GM12874 (cell line): ENCODE measurements at regions not wholly inside any gene's neighbourhood (a gene's known extent, or its start where the extent isn't known, plus 50 kb on each side); places are given as distances from the start of the nearest gene placed in this dataset.

ENCODE experiments used
- CTCF ChIP-seq: IDR thresholded peaks from 2 replicates; pipeline ENCODE4 v1.5.1; 2011; ENCODE audit warnings: low read depth, mild to moderate bottlenecking, control low read depth, low read length, moderate library complexity; ENCODE audit not compliant: insufficient read depth

DNA sequence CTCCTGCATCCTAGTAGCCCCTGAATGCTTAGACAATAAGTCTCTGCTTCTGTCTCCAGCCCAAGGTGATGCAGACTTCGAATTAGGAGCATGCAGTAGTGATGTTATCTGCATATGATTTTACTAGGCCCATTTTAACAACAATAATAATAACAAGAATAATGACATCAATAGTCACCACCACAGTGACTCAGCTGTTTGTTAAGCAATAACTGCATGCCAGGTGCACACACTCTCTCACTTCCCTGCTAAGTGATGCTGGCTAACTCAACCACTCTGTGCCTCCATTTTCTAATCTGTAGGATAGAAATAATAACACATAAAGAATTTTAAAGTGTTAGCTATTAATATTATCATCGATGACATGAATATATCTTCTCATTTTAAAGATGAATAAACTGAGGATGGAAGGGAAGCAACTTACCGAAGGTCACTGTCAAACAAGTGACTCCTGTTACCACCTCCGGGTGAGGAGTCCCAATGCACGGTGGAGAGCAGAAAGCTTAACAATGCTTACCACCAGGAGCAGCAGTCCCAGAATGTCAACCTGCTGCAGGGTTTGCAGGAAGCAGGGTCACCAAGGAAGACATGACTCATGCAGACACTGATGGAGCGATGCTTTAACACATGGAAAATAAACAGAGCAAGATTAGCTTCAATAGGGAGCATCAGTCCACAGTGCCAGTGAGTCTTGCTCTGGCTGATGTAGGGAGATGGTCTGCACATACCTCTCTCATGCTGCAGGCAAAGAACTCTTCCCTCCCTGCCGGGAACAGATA lies 290.2 kb downstream of the SPATA17 start:
- no peak for TF ChIP-seq CTCF

GRCh38 chr1:217924924-217925323 lies 293.8 kb downstream of the SPATA17 start:
- TF ChIP-seq CTCF, result no peak

DNA sequence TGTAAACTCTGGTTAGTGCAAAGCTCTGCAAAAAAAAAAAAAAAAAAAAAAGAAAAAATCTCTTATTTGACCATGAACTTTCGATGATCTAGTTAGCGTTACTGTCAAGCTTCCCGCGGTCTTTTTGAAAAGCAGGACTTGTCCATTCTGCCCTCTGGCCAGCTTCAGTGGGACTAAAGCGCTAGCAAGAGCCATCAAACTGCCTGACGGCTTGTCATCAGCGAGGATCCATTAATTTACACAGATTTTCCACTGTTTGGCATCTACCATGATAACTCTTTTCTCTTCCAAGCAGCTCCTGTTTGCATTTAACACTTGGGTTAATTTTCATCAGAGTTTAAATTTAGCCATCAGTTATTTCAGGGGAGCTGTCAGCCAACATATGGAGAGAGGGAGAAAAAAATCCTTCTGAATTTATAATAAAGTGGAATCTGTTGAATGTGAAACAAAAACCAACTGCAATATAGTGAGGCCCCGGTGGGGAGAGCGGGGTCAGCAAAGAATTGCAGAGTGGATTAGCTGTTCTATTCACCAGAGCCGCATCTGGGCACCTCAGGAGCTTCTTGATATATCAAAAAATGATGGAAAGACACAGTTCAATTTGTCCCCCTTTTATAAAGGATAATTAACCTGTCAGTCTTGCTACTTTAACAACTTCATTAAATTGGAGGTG lies 298.2 kb downstream of the SPATA17 start:
- no peak for TF ChIP-seq CTCF

DNA sequence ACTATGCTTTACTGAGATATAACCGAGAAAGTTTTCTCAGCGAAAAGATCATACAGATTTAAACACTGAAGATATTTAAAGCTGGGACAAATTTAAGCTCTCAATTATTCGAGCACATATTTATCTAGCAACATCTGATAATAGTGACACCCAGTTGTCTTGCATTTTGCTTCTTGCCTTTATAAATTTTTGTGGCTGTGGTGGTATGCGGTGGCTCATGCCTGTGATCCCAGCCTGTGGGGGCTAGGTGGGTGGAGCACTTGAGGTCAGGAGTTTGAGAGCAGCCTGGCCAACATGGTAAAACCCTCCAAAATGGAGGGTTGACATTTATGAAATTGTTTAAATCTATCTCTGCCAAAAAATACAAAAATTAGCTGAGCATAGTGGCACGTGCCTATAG lies 312.2 kb downstream of the SPATA17 start:
- no peak for TF ChIP-seq CTCF

DNA sequence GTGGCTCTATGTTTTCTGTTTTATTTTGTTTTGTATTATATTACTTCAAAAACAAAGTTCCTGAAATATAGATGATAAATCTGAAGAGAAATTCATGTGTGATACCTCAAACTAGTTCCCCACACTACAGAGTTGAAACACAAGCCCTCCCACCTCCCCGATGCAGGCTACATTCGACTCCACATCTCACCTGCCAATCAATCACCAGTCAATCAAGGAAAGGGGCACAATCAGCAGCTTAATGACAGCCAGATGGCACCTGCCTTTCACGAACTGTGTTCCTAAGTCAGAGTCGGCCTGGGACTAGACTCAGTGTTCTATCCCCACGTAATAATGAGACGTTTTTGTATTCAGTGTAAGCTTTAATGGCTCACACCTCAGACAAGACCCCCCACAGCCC lies 313.4 kb downstream of the SPATA17 start:
- TF ChIP-seq CTCF, result no peak

DNA sequence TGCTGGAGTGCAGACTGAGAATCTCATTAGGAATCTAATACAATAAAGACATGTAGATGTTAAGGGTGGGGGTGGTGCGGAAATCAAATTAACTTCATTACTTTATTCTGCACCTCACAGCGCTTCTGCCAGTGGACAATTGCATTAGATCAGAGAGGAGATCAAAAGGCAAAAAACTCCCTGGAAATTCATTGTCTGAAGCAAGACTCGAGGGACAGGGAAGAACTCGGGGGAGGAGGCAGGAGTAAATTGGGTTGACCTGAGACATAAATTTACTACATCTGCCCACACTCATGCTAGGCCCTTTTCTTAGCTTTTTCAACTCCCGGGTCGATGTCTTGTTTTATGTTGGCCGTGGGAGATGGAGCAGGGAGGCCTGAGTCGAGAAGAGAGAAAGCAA lies 315.4 kb downstream of the SPATA17 start:
- no peak for TF ChIP-seq CTCF

GRCh38 chr1:217948741-217949140 lies 317.6 kb downstream of the SPATA17 start:
- TF ChIP-seq CTCF, result no peak
